Astrocyte (in vitro differentiated cells and primary cell): ENCODE measurements at regions not wholly inside any gene's neighbourhood (a gene's known extent, or its start where the extent isn't known, plus 50 kb on each side); places are given as distances from the start of the nearest gene placed in this dataset.

ENCODE experiments used
- EZH2 ChIP-seq: IDR thresholded peaks from 2 replicates; pipeline ENCODE4 v1.6.1; 2012; ENCODE audit warnings: mild to moderate bottlenecking, low read length, inconsistent platforms; ENCODE audit not compliant: insufficient read depth
- TF ChIP-seq, protein P1 (sequence below): IDR thresholded peaks from 2 replicates; pipeline ENCODE4 v1.5.1; 2011; ENCODE audit warnings: low read depth, mild to moderate bottlenecking, inconsistent platforms, low read length, moderate library complexity; ENCODE audit not compliant: insufficient read depth

DNA sequence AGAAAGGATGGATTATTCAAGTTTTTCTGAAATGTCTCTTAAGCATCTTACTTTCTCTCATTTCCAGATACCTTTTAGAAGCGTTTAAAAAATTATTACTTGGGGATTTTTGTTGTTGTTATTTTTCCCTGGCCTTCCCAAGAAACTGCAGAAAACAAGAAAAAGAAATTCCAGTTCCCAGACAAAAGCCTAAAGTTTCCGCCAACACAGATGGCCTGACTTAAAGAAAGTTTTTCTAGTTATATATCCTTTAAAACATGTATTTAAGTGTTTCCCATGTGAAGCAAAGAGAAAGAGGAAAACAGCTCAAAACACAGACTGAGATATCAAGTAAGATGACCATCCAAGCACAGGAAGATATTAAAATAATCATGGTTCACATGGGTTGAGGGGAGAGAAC lies 401.7 kb upstream of the MAF start:
- TF ChIP-seq, protein P1, sequence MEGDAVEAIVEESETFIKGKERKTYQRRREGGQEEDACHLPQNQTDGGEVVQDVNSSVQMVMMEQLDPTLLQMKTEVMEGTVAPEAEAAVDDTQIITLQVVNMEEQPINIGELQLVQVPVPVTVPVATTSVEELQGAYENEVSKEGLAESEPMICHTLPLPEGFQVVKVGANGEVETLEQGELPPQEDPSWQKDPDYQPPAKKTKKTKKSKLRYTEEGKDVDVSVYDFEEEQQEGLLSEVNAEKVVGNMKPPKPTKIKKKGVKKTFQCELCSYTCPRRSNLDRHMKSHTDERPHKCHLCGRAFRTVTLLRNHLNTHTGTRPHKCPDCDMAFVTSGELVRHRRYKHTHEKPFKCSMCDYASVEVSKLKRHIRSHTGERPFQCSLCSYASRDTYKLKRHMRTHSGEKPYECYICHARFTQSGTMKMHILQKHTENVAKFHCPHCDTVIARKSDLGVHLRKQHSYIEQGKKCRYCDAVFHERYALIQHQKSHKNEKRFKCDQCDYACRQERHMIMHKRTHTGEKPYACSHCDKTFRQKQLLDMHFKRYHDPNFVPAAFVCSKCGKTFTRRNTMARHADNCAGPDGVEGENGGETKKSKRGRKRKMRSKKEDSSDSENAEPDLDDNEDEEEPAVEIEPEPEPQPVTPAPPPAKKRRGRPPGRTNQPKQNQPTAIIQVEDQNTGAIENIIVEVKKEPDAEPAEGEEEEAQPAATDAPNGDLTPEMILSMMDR: no peak
- TF ChIP-seq EZH2: no peak
